Heart left ventricle (tissue), 16 donors: ENCODE measurements at regions not wholly inside any gene's neighbourhood (a gene's known extent, or its start where the extent isn't known, plus 50 kb on each side); places are given as distances from the start of the nearest gene placed in this dataset.

Experiments used
- ATAC-seq, 4 donors: fragments of 200-7000 bp; cut with Tn5 transposase; one replicate each; pipeline ENCODE4 v1.9.1; 2020 to 2022; ENCODE audit warnings: moderate library complexity in 4 of 4, mild to moderate bottlenecking in 3 of 4, moderate number of reproducible peaks in 1 of 4
- DNase-seq, 5 donors: peaks; one replicate each; pipeline ENCODE4 v3.0.0-alpha.2; 2020
- H3K27ac ChIP-seq, 12 donors: fragments of 200-600 bp; sonication (generic) in 4 of 12; one replicate each; pipeline versions ENCODE4 v1.5.0 to v1.8.0; 2016 to 2022; ENCODE audit warnings: mild to moderate bottlenecking in 2 of 12
- H3K27me3 ChIP-seq, 9 donors: fragments of 200-600 bp; sonication (generic) in 2 of 9; one replicate each; pipeline versions ENCODE4 v1.5.1 to v1.8.0; 2016 to 2022; ENCODE audit warnings: mild to moderate bottlenecking in 3 of 9
- H3K36me3 ChIP-seq, 9 donors: fragments of 200-600 bp; sonication (generic) in 2 of 9; one replicate each; pipeline versions ENCODE4 v1.5.0 to v1.8.0; 2018 to 2022; ENCODE audit warnings: mild to moderate bottlenecking in 2 of 9
- H3K4me1 ChIP-seq, 12 donors: fragments of 200-600 bp; sonication (generic) in 4 of 12; one replicate each; pipeline versions ENCODE4 v1.5.0 to v1.8.0; 2016 to 2022; ENCODE audit warnings: mild to moderate bottlenecking in 3 of 12
- H3K4me3 ChIP-seq, 12 donors: fragments of 200-600 bp; sonication (generic) in 4 of 12; one replicate each; pipeline versions ENCODE4 v1.5.0 to v1.8.0; 2017 to 2022; ENCODE audit warnings: mild to moderate bottlenecking in 9 of 12, moderate library complexity in 4 of 12
- H3K9me3 ChIP-seq, 12 donors: fragments of 200-600 bp; sonication (generic) in 4 of 12; one replicate each; pipeline versions ENCODE4 v1.5.0 to v1.8.0; 2016 to 2022; ENCODE audit warnings: mild to moderate bottlenecking in 1 of 12
- POLR2A ChIP-seq, 2 donors: fragments of 450-650 bp; IDR thresholded peaks; one replicate each; pipeline ENCODE4 v1.6.1; 2017; ENCODE audit warnings: antibody characterized with exemption in 2 of 2, mild to moderate bottlenecking in 2 of 2, moderate library complexity in 2 of 2
- WGBS, 4 donors: extraction: QIAGEN DNeasy Blood & Tissue Kit in 2 of 4; methylation state at CpG; one replicate each; pipeline versions ENCODE4 v1.1.5 to v1.1.7; 2013 to 2018; 5-methylcytosine and 5-hydroxymethylcytosine counted together
- intact Hi-C, 10 donors: fragments of 100-400 bp; cut with DNase I; formaldehyde crosslinking; loops; one replicate each; pipeline versions ENCODE4 v1.11.1 to v1.14.2; 2022
- TF ChIP-seq, protein P1 (sequence below), 12 donors: fragments of 200-600 bp; sonication (generic) in 4 of 12; IDR thresholded peaks; one replicate each; pipeline versions ENCODE4 v1.5.0 to v1.8.0; 2018 to 2022; ENCODE audit warnings: antibody characterized with exemption in 12 of 12, mild to moderate bottlenecking in 5 of 12
- donor health status: ischemic (EF 13 %, LVEDD 7.1; RV severe dilation, severe dysfunction).
- donor health status: healthy with polysubstance abuse.
- donor health status: DM: no; HTN: yes; CAD: no.
- donor health status: DM: no; HTN: no; CAD: no.
- donor health status: ischemic (EF 25% LVEDD 6.9; RV normal size, moderate dysfunction).
- donor health status: ischemic (EF 25% LVEDD 5.7; RV mildly dilated, moderate dysfunction).
- donor health status: healthy.
- donor health status: DM: yes; HTN: yes; CAD: no.
- donor health status: ischemic (EF 35%, LVEDD 5.7; RV mildly dilated, moderate dysfunction).
- donor health status: nonischemic (EF 11% LVEDD 7.7; RV severe dilation, severe dysfunction).
- donor health status: DM: yes; HTN: yes; CAD: no.
- donor health status: PGD.
- donor health status: ischemic (EF 29% LVEDD 5.4; RV normal size, mild dysfunction).
- donor health status: nonischemic (EF 23%, LVEDD 6.1; RV moderate dilation, normal function).

DNA sequence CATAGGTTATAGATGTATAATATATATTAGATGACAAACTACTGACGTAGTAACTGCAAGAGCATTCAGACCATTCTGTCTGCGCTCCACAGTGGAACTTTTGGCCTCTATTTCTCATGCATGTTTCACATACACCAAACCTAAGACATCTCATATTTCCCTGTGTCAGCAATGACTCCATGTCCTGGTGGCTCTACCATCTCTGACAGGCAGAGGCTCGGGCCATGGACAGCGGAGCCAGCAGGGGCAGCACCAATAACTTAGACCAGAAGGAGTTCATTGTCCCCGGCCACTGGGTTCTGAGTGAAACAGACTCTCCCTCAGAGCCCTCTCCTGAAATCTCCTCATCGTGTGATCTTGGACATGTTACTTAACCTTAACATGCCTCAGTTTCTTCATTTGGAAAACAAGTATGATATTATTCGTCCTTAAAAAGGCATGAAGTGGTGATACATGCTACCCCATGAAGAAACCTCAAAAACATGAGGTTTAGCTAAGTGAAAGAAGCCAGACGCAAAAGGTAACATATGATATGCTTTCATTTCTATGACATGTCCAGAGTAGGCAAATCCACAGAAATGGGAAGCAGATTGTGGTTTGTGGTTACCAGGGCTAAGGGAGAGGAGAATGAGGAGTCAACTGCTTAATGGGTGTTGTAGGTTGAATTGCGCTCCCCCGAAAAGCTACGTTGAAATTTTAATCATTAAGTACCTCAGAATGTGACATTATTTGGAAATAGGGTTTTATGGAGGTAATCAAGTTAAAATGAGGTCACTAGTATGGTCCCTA, 564.0 kb upstream of the JARID2 start:
- ATAC-seq (no peak), DNase-seq (no peak)
- peaks cover 0 to 6% (median 0%) of the 10 kb centered on the region in 12 donors for H3K4me1 ChIP-seq
- 89 to 97% (median 95%) methylated on average over 11 of the region's 11 CpGs for WGBS, 4 donors
- no peak overlapping the region for H3K27ac ChIP-seq
- no peaks in the 10 kb centered on the region for H3K36me3 ChIP-seq
- H3K27me3 ChIP-seq, result no peaks in the 10 kb centered on the region
- no peak overlapping the region for H3K4me3 ChIP-seq
- intact Hi-C loops, result no loop called here
- no peaks in the 10 kb centered on the region for H3K9me3 ChIP-seq
- no peak for TF ChIP-seq POLR2A (IDR thresholded peaks at IDR 0.05)
- TF ChIP-seq, protein P1, sequence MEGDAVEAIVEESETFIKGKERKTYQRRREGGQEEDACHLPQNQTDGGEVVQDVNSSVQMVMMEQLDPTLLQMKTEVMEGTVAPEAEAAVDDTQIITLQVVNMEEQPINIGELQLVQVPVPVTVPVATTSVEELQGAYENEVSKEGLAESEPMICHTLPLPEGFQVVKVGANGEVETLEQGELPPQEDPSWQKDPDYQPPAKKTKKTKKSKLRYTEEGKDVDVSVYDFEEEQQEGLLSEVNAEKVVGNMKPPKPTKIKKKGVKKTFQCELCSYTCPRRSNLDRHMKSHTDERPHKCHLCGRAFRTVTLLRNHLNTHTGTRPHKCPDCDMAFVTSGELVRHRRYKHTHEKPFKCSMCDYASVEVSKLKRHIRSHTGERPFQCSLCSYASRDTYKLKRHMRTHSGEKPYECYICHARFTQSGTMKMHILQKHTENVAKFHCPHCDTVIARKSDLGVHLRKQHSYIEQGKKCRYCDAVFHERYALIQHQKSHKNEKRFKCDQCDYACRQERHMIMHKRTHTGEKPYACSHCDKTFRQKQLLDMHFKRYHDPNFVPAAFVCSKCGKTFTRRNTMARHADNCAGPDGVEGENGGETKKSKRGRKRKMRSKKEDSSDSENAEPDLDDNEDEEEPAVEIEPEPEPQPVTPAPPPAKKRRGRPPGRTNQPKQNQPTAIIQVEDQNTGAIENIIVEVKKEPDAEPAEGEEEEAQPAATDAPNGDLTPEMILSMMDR (IDR thresholded peaks at IDR 0.05), result no peak

DNA sequence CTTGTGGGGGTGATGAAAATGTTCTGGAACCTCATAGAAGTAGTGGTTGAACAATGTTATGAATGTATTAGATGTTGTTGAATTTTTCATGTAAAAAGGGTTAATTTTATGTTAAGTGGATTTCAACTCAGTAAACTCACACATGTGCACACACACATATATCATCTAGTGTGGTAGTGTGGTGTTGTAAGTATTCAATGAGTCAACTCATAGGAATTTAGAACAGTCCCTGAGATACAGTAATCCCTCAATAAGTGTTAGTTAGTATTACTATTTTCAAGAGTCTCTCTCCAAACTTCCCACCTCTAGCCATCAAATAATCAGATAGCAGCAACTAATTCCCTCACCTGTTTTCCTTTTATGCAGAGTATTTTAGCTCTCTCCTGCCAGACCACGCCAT, 563.1 kb upstream of the JARID2 start:
- H3K27me3 ChIP-seq, result no peaks in the 10 kb centered on the region
- intact Hi-C loops, result no loop called here
- peaks cover 0 to 6% (median 0%) of the 10 kb centered on the region in 12 donors for H3K4me1 ChIP-seq
- H3K36me3 ChIP-seq, result no peaks in the 10 kb centered on the region
- WGBS, 4 donors, result 95 to 100% (median 98%) methylated on average over 1 of the region's 1 CpG
- ATAC-seq (no peak), DNase-seq (no peak)
- no peak overlapping the region for H3K4me3 ChIP-seq
- no peaks in the 10 kb centered on the region for H3K9me3 ChIP-seq
- H3K27ac ChIP-seq, result no peak overlapping the region
- TF ChIP-seq, protein P1 (IDR thresholded peaks at IDR 0.05), result no peak
- TF ChIP-seq POLR2A (IDR thresholded peaks at IDR 0.05), result no peak

DNA sequence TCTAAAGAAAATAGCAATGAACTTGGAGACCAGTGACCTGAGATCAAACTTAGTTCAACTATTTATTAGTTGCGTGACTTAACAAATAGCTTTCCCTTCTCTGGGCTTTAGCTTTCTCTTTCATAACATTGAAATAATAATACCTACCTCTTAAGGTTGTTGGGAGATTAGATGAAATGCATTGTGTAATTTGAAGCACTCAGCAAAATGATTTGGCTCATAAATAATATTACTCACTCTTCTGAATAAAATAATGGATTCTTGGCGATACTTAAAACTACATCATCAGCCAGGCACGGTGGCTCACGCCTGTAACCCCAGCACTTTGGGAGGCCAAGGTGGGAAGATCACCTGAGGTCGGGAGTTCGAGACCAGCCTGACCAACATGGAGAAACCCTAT, 556.2 kb upstream of the JARID2 start:
- Histone ChIP-seq H3K27ac (no peak overlapping the region), H3K36me3 (no peaks in the 10 kb centered on the region), H3K4me3 (no peak overlapping the region), H3K9me3 (no peaks in the 10 kb centered on the region), H3K27me3 (no peaks in the 10 kb centered on the region), H3K4me1 (peaks cover 0 to 6% (median 0%) of the 10 kb centered on the region in 12 donors)
- ATAC-seq (no peak), DNase-seq (no peak)
- intact Hi-C loops, result no loop called here
- TF ChIP-seq POLR2A (IDR thresholded peaks at IDR 0.05), result no peak
- TF ChIP-seq, protein P1 (IDR thresholded peaks at IDR 0.05), result no peak
- whole genome bisulfite sequencing, 4 donors, result 97 to 98% (median 98%) methylated on average over 6 of the region's 6 CpGs

DNA sequence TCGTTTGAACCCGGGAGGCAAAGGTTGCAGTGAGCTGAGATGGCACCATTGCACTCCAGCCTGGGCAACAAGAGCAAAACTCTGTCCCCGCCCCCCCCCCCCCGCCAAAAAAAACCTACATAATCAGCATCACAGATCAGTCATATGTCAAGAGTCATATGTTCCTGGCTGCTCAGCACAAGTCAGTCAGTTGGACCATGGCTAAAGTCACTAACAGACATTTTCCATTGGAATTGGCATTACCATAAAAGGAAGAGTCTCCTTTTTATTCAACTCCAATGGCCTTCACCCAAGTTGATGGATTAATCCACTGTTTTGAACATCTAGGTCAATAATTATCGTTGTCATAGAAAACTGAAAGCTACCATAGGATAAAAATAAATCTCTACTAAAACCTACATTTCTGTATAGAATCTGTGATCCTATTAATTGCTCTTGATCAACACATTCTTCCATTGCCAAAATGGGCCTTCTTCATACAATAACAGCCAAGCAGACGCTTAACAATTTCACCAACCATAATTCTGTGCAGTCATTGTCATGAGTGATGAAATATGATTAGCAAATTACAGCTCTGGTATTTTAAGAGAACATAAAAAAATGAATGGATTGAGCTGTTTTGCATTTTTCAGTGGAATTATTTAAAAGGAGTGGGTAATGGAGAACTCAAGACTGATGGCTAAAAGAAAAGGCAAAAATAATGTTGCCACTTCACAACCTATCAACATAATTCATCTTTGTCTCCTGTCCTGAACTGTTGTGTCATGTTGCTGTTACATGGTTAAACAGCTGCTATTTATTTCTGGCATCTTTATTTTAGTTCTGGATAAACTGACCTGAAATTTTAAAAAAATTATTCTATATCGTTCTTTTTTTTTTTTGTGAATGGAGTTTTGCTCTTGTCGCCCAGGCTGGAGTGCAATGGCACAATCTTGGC, 555.5 kb upstream of the JARID2 start:
- DNase-seq, result no peak
- TF ChIP-seq, protein P1 (IDR thresholded peaks at IDR 0.05), result no peak
- no peak for TF ChIP-seq POLR2A (IDR thresholded peaks at IDR 0.05)
- Histone ChIP-seq H3K27ac (no peak overlapping the region), H3K9me3 (no peaks in the 10 kb centered on the region), H3K27me3 (no peaks in the 10 kb centered on the region), H3K4me1 (peaks cover 0 to 6% (median 0%) of the 10 kb centered on the region in 12 donors), H3K4me3 (no peak overlapping the region), H3K36me3 (no peaks in the 10 kb centered on the region)
- no peak for ATAC-seq
- intact Hi-C loops, result no loop called here
- WGBS, 4 donors, result 90 to 95% (median 95%) methylated on average over 8 of the region's 8 CpGs
